ENCODE measurements at regions not wholly inside any gene's neighbourhood (a gene's known extent, or its start where the extent isn't known, plus 50 kb on each side); places are given as distances from the start of the nearest gene placed in this dataset.

DNA sequence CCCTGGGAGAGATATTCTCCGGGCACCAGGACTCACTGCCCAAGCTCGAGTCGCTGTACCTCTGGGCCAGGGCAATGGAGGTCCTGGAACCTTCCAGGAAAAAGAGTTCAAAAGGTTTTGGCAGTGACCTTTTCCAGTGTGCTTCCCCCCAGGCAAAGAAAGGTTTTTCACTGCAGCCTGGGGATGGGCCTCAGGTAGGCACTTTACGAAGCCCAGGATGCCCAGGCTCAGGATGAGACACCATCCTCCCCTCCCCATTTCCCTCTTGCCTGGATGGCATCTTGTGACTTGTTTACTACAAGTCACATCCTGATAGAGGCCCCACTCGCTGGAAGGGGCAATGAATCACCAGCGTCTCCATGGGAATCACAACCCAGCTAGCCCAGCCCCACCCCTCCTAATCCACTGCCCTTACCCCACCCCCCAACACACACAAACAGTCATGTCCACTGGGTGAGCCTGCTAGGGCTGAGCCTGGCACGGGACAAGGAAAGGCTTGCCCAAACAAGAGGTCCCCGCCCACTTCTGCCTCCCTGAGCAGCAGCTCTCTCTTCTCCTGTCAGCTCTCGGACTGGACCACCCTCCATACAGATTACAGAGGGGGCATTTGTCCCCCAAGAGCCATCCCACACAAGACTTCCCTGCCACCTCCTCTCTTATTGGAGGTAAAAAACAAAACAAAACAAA, 93.8 kb upstream of the SMNDC1 start:
- DNase-seq (ENCODE audit: low read depth in 2 of 2): no peak

DNA sequence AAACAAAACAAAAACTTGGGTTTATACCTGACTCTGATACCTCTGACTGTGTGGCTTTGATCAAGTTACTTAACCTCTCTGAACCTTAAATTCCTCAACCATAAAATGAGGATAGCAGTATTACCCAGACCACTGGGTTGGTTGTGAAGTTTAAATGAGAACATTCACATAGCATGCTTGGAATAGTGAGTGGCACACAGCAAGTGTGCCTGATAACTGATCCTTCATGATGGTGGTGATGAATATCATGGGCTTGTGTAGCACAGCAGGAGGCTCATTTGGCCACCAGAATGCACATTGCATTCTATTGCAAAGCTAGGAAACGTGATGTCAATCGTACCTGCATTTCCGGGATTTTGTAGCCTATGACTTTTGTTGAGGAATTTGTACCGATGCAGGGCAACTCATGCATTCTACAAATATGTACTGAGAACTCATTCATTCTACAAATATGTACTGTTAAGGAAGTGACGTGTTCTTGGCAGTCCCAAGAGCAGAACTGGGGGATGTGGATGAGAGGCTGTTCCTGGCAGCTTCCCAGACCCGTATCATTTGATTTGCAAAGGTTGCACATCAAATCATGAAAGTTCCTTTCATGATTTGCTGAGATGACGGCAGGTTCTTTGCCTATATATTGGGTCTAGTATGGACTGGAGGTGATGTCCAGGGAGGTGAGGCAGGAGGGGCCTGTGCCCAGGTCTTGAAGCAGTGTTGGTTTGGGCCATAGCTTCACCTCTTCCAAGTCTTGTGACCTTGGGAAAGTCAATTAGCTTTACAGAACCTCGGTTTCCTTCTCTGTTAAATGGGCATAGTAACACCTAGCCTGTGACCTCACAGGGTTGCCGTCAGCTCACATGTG, 94.6 kb upstream of the SMNDC1 start:
- no peak for DNase-seq (ENCODE audit: low read depth in 2 of 2)

DNA sequence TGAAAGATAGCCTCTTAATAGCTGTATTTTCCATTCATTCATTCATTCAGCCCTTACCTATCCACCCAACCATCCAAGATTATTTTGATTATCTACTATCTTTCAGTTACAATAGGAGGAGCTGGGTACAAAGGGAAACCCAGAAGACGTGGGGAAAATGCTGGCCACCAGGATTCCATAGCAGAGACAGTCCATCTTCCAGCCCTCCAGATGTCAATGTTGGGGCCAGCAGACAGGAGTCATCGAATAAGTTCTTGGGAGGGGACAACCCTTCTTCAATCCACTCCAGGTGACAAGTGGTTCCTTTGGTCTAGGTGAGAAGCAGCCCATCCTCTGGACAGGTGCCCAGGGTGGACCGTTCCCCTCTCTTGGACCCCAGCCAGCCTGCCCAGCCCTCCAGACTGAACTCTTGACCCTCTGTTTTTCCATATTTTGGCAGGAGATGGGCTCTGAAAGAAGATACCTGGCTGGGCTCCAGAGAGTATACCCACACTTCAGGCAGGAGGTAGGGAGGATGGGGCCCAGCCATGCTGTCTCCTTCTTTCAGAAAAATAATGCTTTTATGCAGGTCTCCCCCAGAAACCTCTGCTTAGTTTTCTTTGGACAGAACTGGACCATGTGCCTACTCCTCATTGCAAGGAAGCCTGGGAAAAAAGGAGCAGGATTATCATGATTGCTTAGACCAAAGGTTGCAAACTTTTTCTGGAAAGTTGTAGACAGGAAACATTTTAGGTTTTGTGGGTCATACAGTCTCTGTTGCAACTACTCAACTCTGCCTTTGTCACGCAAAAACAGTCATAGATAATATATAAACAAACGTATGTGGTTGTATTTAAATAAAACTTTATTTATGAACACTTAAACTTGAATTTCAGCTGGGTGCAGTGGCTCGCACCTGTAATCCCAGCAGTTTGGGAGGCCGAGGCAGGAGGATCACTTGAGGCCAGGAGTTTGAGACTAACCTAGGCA, 95.5 kb upstream of the SMNDC1 start:
- DNase-seq (ENCODE audit: low read depth in 2 of 2): no peak

DNA sequence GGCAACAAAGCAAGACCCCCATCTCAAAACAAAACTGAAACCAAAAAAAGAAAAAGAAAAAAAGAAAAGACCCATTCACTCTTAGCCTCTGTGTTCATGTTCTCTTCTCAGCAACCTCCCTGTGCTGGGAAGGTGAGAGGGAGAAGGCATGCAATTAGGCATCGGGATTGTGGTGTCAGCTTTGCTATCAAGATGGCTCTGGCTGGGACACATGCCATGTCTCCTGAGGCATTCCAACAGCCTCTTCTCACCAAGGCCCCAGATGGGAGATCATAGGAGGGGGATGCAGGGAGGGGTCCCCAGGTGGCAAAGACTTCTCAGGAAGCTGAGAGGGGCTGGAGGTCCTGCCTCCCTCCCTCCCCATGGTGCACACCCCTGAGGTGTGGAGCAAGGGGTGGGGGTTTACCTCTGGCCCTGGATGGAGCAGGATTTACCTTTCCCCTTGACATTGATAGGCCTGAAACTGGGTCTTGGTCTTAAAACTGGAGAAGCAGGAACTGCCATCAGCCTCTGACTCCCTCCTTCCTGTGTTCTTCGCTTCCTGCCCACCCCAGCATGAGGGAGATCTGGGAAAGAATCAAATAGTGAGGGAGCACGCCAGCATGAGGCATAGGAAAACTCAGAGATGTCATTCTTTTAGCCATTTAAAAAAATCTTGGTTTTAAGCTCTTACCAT, 96.2 kb upstream of the DUSP5 start:
- DNase-seq (ENCODE audit: low read depth in 2 of 2): no peak

DNA sequence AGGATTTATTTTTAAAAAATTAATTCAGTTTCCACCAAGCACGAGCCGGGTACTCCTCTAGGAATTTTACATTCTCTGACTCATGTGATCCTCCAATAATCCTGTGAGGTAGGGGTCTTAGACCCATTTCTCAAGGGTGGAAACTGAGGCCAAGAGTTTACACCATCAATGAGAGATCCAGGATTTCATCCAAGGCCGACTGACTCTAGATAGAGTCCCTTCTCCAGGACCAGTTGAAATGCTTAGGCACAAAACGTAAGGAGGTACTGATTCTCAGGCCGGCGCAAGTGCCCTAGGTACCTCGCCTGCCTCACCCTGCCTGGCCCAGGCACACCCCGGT, 95.7 kb upstream of the DUSP5 start:
- DNase-seq (ENCODE audit: low read depth in 2 of 2): no peak

DNA sequence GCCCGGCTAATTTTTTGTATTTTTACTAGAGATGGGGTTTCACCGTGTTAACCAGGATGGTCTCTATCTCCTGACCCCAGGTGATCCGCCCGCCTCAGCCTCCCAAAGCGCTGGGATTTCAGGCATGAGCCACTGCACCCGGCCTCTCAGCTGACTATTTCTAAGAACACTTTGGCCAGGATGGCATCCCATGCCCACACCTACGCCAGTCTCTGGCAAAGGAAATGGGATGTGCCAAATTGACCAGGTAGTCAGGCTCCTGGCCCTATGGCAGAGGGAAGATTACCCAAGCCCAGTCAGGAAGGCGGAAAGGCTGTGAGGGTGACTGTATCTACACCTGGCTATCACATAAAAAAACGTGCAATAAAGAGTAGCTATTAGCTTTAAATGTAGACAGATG, 94.1 kb upstream of the DUSP5 start:
- no peak for DNase-seq (ENCODE audit: low read depth in 2 of 2)

DNA sequence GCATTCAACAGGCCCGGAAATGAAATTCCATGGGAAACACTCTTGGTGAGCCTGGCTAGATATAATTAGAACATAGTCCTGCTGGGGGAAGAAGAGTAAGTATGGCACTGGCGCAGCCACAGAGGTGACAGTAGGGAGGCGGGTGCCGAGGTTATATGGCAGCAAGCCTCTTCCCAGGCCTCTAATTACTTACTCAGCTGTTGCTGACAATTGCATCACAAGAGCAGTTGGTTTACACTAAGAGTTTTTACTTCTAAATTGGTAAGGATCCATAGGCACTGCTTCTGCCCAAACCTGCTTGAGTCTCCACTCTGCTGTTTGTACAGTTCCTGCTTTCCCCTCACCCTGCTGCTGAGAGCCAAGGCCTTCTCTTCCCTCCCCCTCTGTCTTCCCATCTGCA, 93.3 kb upstream of the DUSP5 start:
- no peak for DNase-seq (ENCODE audit: low read depth in 2 of 2)

DNA sequence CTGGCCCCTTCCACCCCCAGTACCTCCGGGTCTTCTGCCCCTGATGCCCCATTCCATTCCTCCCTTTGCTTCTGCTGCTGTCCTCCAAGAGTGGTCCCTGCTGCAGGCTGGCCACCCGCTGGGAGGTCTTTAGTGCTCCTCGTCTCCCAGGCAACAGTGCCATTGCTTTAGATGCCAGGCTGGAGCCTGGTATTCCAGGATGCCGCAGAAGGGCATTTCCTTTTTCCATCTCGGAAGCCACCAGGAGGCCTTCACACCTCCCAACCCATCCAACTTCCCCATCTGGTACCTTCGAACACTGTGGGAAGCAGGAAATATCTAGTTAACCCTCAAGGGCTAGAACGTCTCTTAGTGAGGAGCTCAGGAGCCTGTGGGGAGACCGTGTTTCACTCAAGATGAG, 92.9 kb upstream of the DUSP5 start:
- no peak for DNase-seq (ENCODE audit: low read depth in 2 of 2)

DNA sequence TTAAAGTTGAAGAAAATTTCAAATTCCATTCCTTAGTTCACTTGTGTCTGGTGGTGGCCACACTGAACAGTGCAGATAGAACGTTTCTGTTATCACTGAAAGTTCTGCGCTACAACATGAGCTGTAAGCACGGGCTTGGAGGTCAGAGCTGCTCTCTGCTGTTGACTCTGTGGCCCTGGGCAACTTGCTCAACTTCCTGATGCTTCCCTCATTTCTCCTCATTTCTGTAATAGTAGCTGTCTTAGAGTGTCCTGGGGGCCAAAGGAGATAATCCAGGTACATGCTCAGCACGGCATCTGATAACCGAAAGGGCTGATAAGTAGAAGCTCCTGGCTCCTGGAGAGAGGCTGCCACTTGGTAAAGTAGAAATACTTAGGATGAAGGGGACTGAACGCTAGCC, 92.3 kb upstream of the DUSP5 start:
- no peak for DNase-seq (ENCODE audit: low read depth in 2 of 2)

DNA sequence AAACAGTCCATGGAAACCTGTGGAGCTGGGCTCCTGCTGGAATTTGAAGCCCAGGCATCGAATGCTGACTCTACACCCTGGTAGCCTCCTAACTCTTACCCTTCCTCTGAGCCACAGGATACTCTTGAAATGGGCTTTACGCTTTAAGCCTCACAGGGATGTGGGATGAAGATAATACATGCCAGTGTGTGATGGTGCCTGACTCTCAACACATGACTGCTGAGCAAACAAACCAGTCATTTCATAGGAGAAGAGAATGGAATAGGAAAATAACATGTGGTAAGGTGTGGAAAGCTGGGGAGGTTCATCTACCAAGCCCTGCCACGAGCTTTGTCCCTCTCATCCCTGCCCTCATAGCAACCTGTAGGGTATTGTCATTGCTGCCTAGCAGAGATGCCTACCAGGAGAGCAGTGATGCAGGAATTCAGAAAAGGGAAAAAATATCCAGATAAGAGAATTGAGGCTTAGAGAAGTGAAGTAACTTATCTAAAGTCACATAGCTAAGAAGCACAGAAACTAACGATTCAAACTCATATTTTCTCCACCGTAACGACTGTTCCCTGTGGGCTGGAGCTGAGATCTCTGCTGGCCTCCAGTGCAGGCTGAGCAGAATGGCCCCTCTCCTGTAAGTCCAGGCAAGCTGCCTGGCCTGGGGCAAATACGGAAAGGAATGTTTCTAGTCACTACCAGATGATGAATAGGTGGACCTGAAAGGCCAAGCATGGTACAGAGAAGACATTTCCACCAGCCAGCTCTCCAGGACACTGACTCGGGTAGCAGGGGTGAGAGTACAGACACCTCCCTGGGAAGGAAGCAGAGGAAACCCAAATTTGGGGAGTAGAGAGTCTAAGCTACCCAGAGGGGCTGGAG, 90.2 kb upstream of the DUSP5 start:
- no peak for DNase-seq (ENCODE audit: low read depth in 2 of 2)

DNA sequence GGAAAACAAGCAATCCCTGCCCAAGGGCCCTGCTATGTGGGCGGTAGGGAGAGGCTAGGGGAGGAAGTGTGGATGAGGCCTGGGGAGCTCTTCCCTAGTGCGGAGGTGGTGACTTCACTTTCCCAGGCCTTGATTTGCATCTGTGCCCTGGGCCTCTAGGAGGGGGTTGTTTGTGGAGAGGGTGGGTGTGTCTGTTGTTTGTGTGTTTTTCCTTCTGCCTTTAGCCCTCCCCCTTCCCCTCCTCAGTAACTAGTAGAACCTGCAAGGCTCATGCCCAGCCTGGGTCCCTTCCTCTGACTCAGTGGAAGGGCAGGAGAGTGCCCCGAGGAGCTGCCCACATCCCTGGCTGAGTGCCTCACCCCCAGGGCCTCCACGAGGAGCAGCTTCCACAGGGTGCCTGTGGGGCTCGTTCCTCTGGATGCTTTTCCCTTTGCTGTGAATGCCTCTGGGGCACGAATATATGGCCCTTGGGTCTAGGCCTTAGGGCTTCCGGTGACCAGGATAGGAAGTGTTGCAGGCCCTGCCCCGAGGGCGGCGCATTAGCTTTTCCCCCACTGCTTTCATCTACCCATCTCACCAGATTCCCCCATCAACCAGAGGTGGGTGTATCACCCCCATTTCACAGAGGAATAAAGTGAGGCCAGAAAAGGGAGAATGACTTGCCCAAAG, 89.4 kb upstream of the DUSP5 start:
- DNase-seq (ENCODE audit: low read depth in 2 of 2): no peak

DNA sequence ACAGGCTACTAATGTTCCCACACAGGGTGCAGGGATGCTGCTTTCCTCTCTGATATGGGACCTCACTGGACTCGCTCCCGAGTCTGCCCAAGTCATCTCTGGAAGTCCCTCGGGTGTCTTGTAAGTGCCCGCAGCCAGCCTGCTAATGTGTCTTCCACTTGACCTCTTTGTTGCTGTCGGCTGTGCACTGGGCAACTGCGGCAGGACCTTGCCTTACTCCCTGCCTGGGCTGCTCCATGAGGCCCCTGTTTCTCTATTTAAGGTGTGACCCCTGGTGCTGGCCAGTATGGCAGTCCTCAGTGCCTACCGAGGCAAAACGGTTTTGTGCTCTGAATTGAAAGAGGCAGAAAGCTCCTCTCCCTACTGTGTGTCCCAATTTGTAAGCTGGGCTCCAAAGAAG, 88.8 kb upstream of the DUSP5 start:
- no peak for DNase-seq (ENCODE audit: low read depth in 2 of 2)

DNA sequence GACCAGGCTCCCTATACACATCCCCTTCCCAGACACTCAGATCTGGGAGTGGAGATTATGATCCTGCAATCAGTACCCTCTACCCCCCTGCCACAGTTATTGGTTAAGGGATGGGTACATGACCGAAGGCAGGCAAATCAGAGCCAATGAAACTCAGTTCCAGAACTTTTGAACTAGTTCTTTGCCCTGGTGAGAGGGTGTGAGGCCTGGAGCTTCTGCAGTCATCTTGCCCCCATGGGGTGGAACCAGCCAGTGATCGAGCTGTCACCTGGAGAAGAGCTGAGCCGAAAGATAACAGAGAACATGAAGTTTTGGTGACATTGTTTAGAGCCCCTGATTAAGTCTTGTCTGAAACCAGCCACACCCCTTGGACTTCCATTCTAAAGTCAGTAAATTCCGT, 88.2 kb upstream of the DUSP5 start:
- no peak for DNase-seq (ENCODE audit: low read depth in 2 of 2)

DNA sequence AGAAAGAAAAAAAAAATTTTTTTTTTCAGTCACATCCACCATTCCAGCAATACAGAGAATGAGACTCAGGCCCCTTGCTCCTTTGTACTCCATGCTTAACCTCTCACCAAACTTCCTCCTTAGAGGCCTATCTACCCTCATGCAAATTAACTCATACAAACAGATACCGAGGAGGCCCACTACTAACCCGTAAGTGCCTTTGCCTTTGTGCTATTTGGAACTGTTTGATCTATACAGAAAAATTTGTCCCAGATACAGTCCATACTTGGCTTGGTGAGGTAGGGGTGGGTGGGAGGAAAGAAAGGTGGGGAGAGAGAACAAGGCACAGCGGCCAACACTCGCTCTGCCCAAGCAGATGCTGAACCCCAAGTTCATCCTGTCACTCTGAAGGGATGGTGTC, 87.8 kb upstream of the DUSP5 start:
- DNase-seq (ENCODE audit: low read depth in 2 of 2): no peak

DNA sequence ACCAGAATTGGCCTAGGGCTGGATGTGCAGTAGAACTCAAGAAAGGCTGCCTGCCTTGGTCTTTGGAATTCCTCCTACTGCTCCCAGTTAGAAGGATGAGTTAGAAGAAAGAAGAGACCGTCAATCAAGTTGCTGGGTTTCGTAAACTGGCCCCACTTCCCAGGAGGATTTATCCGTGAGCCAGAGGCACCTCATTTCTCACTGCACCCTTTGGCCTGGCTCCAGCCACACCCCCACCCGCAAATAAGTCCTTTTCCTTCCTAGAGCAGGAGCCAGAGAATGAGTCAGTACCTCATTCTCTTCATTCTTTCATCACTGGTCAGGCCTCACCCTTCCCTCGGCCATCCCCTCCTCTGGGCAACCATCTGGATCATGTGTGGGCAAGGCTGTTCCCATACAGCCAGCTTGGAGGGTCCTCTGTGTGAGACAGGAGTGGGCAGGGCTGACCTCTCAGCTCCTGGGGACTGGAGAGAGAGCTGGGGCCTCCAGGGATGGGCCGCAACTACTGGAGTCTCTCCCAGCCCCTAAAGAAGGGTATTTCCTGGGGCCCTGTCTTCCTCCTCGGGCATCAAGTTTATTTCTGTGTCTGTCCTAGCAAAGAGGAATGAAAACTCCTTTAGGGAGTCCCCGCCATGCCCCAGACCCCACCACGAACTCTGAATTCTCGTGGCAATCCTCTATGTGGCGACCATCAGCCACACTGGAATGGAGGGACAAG, 87.2 kb upstream of the DUSP5 start:
- DNase-seq (ENCODE audit: low read depth in 2 of 2): no peak

DNA sequence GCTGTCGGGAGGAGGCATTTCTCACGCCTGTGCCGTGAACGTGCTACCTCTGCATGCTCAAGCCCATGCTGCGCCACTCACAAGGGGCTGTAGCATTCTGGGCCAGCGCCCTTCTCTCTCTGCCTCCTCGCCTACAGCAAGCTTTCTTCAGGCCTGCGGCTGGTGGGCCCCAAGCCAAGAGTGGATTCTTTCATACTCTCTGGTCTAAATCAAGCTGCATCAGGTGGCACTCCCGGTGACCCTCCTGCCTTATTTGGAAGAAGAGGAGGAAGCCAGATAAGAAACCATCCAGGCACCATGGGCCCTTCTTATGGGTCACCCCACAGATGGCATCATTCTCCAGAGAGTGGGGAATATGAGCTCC, 86.7 kb upstream of the DUSP5 start:
- DNase-seq (ENCODE audit: low read depth in 2 of 2): no peak

DNA sequence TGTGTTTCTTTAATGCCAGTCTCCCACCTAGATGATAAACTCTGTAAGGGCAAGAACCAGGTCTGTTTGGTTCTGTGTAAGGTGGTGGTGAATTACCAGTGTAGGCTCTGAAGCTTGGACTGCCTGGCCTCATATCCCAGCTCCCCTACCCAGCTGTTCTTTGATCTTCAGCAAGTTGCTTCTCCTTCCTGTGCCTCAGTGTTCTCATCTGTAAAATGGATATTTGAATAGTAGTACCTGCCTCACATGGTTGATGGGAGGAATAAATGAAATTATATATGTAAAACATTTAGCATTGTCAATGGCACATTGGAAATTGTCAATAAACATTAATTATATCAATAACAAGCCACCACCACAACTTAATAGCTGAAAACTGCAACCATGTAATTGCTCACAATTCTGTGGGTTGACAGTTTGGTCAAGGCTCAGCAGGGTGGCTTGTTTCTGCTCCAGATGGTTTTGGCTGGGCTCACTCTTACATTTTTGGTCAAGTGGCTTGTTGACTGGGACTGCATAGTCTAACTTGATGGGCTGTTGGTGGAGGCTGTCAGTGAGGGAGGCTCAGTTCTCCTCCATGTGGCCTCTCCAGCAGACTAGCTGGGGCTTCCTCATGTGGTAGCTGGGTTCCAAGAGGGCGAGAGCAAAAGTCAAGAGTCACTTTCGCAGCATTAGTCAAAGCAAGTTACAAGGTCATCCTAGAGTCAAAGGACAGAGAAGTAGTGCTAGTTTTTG, 84.5 kb upstream of the DUSP5 start:
- no peak for DNase-seq (ENCODE audit: low read depth in 2 of 2)

DNA sequence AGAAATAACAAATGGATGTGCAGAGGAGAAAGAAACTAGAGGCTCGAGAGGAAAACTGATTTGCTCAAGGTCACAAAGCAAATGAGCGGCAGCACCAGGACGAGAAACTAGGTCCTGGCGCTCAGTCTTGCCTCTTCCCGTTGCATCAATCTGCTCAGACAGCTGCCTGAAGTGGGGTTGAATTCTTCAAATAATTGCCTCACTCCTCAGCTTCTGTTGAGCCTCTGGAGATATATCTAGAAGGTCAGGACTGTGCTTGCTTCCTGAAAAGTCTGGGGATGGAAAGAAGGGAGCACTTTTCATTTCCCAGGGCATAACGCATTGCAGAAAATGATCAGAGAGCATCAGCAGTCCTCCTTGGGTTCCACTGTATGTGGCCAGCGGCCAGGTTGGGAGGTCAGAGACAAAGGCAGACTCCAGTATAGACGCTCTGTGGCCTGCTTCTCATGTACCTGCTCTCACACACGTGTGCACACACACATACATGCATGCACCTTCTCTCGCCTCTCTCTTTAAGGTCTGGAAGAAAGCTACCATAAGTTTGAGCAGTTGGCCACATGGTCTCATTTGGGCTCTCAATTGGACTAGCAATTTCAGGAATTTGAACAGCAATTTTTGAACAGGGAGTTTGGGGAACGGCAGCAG, 83.7 kb upstream of the DUSP5 start:
- no peak for DNase-seq (ENCODE audit: low read depth in 2 of 2)

Measured in stimulated activated CD8-positive, alpha-beta memory T cell treated with anti-CD3 and anti-CD28 coated beads, Interleukin-2, amount 100 ng/mL, for 48 hours (primary cell).